Fibroblast of skin of right biceps (primary cell): ENCODE measurements at regions not wholly inside any gene's neighbourhood (a gene's known extent, or its start where the extent isn't known, plus 50 kb on each side); places are given as distances from the start of the nearest gene placed in this dataset.

Experiments
- DNase-seq: peaks from one replicate; pipeline ENCODE4 v3.0.0-alpha.2; 2013

DNA sequence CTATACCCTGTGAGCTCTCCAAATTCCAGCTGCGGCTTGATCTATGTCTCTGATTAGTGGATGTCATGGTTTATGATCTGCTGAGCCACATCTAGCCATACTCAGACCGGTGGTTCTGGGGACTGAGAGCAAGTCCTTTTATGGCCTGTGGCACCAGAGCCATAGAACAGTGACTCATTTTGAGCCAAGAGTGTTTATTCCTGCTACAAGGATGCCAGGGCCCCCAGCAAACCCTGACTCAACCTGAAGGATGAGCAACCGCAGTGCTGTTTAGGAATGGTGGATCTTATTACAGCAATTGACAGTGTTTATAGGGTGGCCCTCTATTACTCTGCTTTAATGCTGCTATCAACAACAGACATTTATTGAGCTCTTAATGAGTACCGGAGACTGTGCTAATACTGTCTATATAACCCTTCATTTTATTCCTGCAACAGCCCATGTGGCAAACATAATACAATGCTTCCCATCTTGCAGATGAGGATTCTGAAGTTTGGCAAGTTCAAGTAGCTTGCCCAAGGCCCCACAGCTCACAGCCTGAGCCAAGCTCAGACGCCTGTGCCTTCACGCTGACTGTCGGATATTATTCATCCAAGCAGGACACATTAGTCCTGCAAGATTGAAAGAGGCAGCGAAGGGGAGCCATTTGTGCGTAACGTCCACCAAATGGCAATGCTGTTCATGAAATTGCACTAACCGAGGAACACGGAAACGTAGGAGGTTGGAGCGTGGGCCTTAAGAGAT, 273.6 kb upstream of the PWP1 start:
- peak; percentile 94 for DNase-seq

DNA sequence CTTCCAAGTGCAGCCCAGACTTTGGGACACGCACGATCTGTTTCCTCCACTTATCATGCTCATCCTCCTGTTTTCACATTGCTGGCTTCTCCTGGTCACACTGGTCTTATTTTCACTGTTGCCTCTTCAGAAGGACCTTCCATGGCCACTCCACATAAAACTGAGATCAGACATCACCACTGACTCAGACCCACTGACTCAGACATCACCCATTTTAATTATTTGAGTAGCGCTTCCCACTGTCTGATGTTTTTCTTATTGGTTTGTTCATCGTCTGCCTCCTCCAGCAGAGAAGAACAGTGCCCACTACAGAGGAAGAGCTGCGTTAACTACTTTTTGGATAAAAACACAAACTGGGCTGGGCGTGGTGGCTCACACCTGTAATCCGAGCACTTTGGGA, 270.5 kb upstream of the PWP1 start:
- DNase-seq, result peak; percentile 88

DNA sequence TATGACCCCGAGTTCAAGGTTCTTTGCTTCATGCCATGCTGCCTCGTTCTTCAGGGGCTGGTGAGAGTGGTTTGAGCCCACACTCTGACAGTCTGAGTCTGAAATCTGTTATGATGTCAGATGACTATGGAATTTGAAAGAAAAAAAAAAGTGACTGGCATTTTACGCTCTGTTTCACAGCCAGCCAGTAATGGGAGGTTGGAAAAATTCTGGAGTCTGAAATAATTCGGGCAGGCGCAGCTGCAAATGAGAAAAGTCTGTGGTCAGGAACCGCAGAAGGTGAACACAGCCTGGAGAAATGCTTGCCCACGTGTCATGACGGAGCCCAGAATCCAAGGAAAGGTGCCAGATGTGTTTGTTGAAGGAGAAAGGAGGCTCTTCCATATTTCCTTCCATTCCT, 269.8 kb upstream of the PWP1 start:
- DNase-seq, result peak; percentile 94

- DNase-seq, result no peak
These were observed 268.6 kb upstream of the PWP1 start for GRCh38 chr12:107417004-107417403.

GRCh38 chr12:107418981-107419380, 266.6 kb upstream of the PWP1 start:
- DNase-seq, result no peak

DNA sequence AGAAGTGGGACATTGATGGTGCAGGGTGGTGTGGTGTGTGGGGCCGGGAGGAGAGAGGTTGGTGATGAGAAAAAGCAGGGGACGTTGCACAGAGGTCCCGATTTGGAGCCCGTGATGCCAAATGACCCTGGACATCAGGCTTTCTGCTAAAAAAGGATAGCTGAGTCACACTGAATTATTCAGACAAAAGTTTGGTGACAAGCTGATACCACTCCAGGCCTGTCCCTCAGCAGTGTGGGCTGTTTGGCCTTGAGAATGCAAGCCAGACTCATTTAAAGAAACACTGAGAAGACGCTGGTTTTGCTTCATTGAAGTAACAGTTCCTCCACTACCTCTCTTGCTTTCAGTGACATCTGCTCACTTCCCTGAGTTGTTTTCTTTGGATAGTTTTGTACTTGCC, 262.1 kb upstream of the PWP1 start:
- no peak for DNase-seq

DNA sequence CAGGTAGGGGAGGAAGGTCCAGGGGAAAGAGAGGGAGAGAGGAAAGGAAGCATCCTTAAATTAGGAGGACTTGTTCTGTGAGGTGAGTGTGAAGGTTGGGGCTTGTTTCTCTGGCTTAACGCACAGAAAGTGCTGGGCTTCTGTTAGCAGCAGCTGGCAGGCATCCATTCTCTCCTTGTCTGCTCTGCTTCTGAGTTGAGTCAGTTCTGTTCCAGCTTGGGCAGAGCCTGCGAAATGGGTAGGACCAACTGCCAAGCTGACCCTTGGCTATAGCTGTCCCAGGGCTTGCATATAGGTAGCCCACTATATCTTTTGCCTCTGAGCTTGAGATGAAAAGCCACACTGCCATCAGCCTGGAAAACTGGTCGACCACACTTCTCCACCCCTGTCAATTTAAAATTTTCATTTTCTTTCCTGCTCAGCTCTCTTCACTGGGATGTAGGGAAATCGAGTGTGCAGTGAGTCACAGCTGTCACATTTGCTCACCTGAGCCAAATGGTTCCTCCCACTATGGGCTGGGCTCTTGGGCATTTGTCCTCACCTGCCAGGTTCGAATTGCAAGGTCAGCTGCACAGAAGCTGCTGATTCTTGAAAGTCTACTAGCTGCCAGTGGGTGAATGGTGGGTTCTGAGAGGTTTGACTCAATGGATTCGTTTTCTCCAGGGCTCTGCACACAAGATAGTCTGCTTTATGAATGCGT, 256.4 kb upstream of the PWP1 start:
- DNase-seq, result no peak

DNA sequence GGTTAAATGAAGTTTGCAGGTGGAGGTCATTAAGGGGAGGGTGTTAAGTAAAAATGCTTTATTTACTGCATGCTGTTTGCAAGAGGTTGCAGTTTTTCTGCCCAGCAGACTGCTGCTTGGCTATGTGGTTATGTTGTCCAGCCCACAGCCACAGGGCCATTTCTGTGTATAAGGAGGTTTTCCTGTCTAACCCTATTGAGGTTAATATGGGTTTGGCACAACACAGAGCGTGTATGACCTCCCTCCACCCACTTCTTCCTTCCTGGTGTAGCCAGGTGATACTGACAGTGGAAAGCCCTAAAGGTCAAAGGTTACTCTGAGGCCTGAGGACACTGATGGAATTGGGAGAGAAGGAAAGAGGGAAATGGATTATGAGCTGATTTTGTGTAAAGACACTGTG, 253.7 kb upstream of the PWP1 start:
- no peak for DNase-seq

DNA sequence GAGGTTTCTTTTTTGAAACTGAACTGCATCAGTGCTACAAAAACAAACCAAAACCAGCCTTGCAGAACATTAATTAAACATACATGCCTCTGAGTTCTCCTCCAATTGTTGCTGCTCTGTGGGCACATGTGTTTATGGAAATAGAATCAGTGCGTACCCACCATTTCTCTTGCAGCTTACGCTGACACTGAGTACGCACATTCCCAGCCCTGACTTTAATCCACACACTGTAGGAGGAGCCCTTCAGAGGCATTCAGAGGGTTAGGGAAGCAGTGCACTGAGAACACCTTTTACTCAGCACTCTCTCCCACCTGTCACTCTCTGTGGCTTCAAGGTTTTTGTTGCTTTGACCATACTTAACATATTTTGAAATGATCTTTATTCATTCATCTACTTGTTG, 250.5 kb upstream of the PWP1 start:
- no peak for DNase-seq

- DNase-seq, result no peak
These were observed 250.1 kb upstream of the PWP1 start for GRCh38 chr12:107435520-107435919.

DNA sequence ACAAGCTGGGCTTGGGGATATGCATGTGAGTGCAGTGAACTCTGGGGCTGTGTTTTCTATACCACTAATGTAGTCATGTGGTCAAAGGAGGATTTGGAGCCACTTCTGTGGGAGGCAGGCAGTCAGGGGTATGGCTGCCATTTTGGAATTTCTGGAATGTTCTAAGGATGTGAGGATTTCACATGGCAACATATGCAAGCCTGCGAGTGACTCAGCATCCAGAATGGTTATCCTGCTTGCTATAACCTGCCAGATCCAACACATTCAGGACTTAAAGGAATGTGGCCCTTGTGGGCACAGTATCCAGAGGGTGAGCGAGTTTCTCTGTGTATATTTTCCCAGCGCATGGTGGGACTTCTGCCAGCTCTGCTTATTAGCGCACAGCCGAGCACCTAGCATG, 249.2 kb upstream of the PWP1 start:
- DNase-seq, result peak; percentile 89

DNA sequence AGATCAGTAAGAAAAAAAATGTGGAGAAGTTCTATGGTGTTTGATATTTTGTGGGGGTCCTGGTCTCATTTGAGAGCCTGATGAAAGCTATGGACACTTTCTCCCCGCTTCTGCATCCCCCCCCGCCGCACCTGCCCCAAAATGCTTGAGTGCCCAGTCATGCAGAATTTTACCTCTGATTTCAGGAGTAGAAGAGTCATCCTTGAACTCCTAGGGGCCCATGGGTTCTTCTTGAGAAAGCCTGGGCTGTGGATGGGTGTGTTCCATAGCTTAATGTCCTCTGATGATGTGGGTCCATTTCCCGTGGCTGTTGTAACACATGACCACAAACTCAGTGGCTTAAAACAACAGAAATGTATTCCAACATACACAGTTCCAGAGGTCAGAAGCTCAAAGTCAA, 248.8 kb upstream of the PWP1 start:
- DNase-seq, result no peak

- no peak for DNase-seq
These were observed 247.6 kb upstream of the PWP1 start for GRCh38 chr12:107437954-107438353.

GRCh38 chr12:107439026-107439738, 246.4 kb upstream of the PWP1 start:
- DNase-seq, result no peak

- no peak for DNase-seq
These were observed 245.0 kb upstream of the PWP1 start for GRCh38 chr12:107440606-107441005.

- peak; percentile 53 for DNase-seq
These were observed 243.8 kb upstream of the PWP1 start for GRCh38 chr12:107441665-107442300.

GRCh38 chr12:107442326-107442987, 243.1 kb upstream of the PWP1 start:
- peak; percentile 21 for DNase-seq

- no peak for DNase-seq
These were observed 242.1 kb upstream of the PWP1 start for GRCh38 chr12:107443320-107444090.

DNA sequence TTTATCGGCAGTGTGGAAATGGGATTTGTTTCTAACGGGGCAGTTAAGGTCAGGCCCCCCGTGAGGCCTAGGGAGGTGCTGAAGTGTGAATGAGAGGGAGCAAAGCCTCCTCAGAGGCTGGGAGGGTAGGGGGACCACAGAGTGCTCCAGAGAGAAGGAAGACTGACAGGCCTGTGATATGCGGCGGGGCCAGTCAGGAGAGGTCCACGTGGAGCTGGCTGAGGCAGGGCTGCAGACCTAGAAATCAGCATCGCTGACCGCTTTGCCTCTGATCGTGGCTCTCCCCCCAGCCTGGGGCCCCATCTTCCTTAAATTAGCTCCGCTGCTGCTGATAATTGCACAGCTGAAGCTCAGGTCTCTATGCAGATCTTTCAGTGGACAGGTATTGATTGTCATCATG, 240.8 kb upstream of the PWP1 start:
- DNase-seq, result no peak

DNA sequence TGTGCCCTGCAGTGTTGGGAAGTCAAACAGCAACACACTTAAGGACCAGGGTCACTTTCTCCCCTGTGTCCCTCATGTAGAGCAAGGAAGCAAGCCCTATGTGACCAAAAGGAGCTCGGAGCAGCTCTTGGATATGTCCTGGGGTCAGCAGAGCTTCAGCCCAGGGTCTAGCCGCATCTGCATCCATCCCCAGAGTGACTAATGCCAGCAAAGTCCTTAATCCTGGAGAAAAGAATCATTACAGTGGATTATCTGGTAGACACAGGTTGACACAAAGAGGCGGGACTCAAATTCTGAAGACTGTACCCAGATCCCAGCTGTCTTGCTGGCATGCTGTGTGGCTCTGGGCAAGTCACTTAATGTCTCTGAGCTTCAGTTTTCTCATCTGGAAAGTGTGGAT, 239.1 kb upstream of the PWP1 start:
- DNase-seq, result no peak

- no peak for DNase-seq
These were observed 238.3 kb upstream of the PWP1 start for GRCh38 chr12:107447336-107447735.

DNA sequence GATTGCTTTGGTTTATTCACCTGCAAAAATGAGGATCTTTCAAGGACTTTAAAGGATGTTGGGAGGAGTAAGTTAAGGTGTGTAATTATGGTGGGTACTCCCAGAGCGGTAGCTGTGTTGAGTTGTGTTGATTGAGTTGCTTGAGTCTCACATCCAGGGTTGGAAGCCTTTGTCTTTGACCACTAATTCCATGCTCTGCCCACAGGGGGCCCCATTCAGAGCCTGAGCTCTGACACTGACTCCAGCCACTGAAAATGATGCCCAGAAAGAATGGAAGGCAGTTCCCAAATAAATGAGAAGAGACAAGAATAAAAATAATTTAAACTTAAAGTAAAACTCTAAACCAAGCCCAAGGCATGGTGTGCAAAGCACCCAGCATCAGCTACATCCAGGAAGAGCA, 237.4 kb upstream of the PWP1 start:
- DNase-seq, result no peak
